Liver (tissue), 2 donors: ENCODE measurements at regions not wholly inside any gene's neighbourhood (a gene's known extent, or its start where the extent isn't known, plus 50 kb on each side); places are given as distances from the start of the nearest gene placed in this dataset.

Experiments used
- JUND ChIP-seq, 2 donors: IDR thresholded peaks; 2 replicates each; pipeline ENCODE4 v1.6.1; 2016; ENCODE audit warnings: antibody characterized with exemption in 2 of 2
- YY1 ChIP-seq: IDR thresholded peaks from 2 replicates; pipeline ENCODE4 v1.6.1; 2016; ENCODE audit warnings: antibody characterized with exemption, mild to moderate bottlenecking
- donor health status: healthy.

DNA sequence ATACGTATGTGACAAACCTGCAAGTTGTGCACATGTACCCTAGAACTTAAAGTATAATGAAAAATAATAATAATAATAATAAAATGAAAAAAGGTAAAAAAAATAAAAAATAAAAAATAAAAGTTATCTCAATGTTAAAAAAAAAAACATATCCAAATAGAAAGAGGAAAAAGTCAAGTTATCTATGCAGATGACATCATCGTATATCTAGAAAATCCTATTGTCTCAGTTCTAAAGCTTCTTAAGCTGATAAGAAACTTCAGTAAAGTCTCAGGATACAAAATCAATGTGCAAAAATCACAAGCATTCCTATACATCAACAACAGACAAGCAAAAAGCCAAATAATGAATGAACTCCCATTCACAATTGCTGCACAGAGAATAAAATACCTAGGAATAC lies 466.6 kb upstream of the PHF14 start:
- no peak for TF ChIP-seq YY1
- no peak for TF ChIP-seq JUND (IDR thresholded peaks at IDR 0.05)
